HG03469 (cell line): ENCODE measurements at regions not wholly inside any gene's neighbourhood (a gene's known extent, or its start where the extent isn't known, plus 50 kb on each side); places are given as distances from the start of the nearest gene placed in this dataset.
"Not testable (repeated sequence)": the region's sequence is repeated elsewhere in the genome, so short reads cannot be mapped to it uniquely, and the experiment has no call there.

Source experiments
- ATAC-seq: cut with Tn5 transposase; IDR thresholded peaks from one replicate; pipeline ENCODE4 v1.9.1; 2021; ENCODE audit warnings: mild to moderate bottlenecking, moderate library complexity, moderate number of reproducible peaks; ENCODE audit not compliant: unreplicated experiment

GRCh38 chr10:9061871-9062270 is 1007.4 kb downstream of the GATA3 start:
- ATAC-seq: no peak

GRCh38 chr10:9066152-9066551 is 1011.7 kb downstream of the GATA3 start:
- no peak for ATAC-seq

- no peak for ATAC-seq
Observed at GRCh38 chr10:9068003-9068402, 1013.5 kb downstream of the GATA3 start.

- ATAC-seq: no peak
Observed at GRCh38 chr10:9069136-9069535, 1014.6 kb downstream of the GATA3 start.

GRCh38 chr10:9075420-9075819 is 1020.9 kb downstream of the GATA3 start:
- no peak for ATAC-seq

GRCh38 chr10:9076066-9076465 is 1021.6 kb downstream of the GATA3 start:
- ATAC-seq: no peak

GRCh38 chr10:9081253-9081652 is 1026.8 kb downstream of the GATA3 start:
- no peak for ATAC-seq

GRCh38 chr10:9081961-9082360 is 1027.5 kb downstream of the GATA3 start:
- no peak for ATAC-seq

- no peak for ATAC-seq
Observed at GRCh38 chr10:9091530-9092093, 1037.1 kb downstream of the GATA3 start.

- ATAC-seq: no peak
Observed at GRCh38 chr10:9096288-9096687, 1041.8 kb downstream of the GATA3 start.

GRCh38 chr10:9097206-9097990 is 1042.9 kb downstream of the GATA3 start:
- no peak for ATAC-seq

GRCh38 chr10:9097991-9098306 is 1043.5 kb downstream of the GATA3 start:
- ATAC-seq: no peak

- ATAC-seq: no peak
Observed at GRCh38 chr10:9102026-9102425, 1047.5 kb downstream of the GATA3 start.

GRCh38 chr10:9103301-9103700 is 1048.8 kb downstream of the GATA3 start:
- ATAC-seq: no peak

GRCh38 chr10:9111976-9112375 is 1057.5 kb downstream of the GATA3 start:
- no peak for ATAC-seq

- ATAC-seq: no peak
Observed at GRCh38 chr10:9126728-9127127, 1072.2 kb downstream of the GATA3 start.

GRCh38 chr10:9137368-9137767 is 1082.9 kb downstream of the GATA3 start:
- no peak for ATAC-seq

GRCh38 chr10:9138829-9139228 is 1084.3 kb downstream of the GATA3 start:
- ATAC-seq: not testable (repeated sequence)

- ATAC-seq: no peak
Observed at GRCh38 chr10:9140373-9140772, 1085.9 kb downstream of the GATA3 start.

GRCh38 chr10:9147475-9147874 is 1093.0 kb downstream of the GATA3 start:
- ATAC-seq: no peak

GRCh38 chr10:9149134-9149533 is 1094.6 kb downstream of the GATA3 start:
- no peak for ATAC-seq

GRCh38 chr10:9153057-9153456 is 1098.6 kb downstream of the GATA3 start:
- ATAC-seq: not testable (repeated sequence)

- no peak for ATAC-seq
Observed at GRCh38 chr10:9157656-9158055, 1103.2 kb downstream of the GATA3 start.
